Panc1 (cell line): ENCODE measurements at regions not wholly inside any gene's neighbourhood (a gene's known extent, or its start where the extent isn't known, plus 50 kb on each side); places are given as distances from the start of the nearest gene placed in this dataset.

Experiments
- ATAC-seq: fragments of 200-7000 bp; cut with Tn5 transposase; 2 replicates; pipeline ENCODE4 v1.9.1; 2020; ENCODE audit warnings: mild to moderate bottlenecking, moderate library complexity
- BruUV-seq: library from RNA; stranded (reverse); fragments of 400-500 nt; replicated peaks from 2 replicates; lab custom pipeline; 2021; lab: Mats Ljungman, UMichigan
- CTCF ChIA-PET: fragments of 300-600 bp; sonication (Branson Sonifier 250); formaldehyde crosslinking; loops from one replicate; lab custom pipeline; 2022; ENCODE audit warnings: antibody characterized with exemption; lab: Charles Lee
- POLR2A ChIA-PET: fragments of 300-600 bp; sonication (Branson Sonifier 250); formaldehyde crosslinking; loops from one replicate; lab custom pipeline; 2022; ENCODE audit warnings: antibody characterized with exemption; lab: Charles Lee
- DNase-seq: peaks from one replicate; pipeline ENCODE4 v3.0.0-alpha.2; 2010; ENCODE audit warnings: low read depth, low spot score
- H3K27ac ChIP-seq: 2 replicates; pipeline ENCODE4 v1.5.1; 2011; ENCODE audit warnings: mild to moderate bottlenecking, low read length, inconsistent platforms
- H3K27me3 ChIP-seq: fragments of 200-500 bp; sonication (Bioruptor generic); 2 replicates; pipeline ENCODE4 v1.6.0; 2014; ENCODE audit warnings: low read length, inconsistent platforms; ENCODE audit not compliant: control insufficient read depth, insufficient read depth
- H3K36me3 ChIP-seq: fragments of 200-500 bp; sonication (Bioruptor generic); 2 replicates; pipeline ENCODE4 v1.5.1; 2014; ENCODE audit warnings: inconsistent platforms, mild to moderate bottlenecking, low read length, moderate library complexity; ENCODE audit not compliant: control insufficient read depth, insufficient read depth
- H3K4me1 ChIP-seq: 2 replicates; pipeline ENCODE4 v1.5.1; 2011; ENCODE audit warnings: inconsistent platforms, mild to moderate bottlenecking, low read length, moderate library complexity; ENCODE audit not compliant: control insufficient read depth, insufficient read depth
- H3K4me3 ChIP-seq, 2 experiments: 2 replicates each; pipeline ENCODE4 v1.5.1; 2011 to 2012; ENCODE audit warnings: low read depth in 2 of 2, low read length in 2 of 2, mild to moderate bottlenecking in 2 of 2, inconsistent platforms in 1 of 2, moderate library complexity in 1 of 2
- H3K9me3 ChIP-seq: fragments of 200-500 bp; sonication (Bioruptor generic); 2 replicates; pipeline ENCODE4 v1.5.1; 2014; ENCODE audit warnings: low read depth, mild to moderate bottlenecking, inconsistent platforms, low read length, moderate library complexity; ENCODE audit not compliant: control insufficient read depth, insufficient read depth
- CTCF ChIP-seq: fragments of 450-650 bp; IDR thresholded peaks from 2 replicates; pipeline ENCODE4 v1.5.1; 2017; ENCODE audit warnings: mild to moderate bottlenecking
- POLR2AphosphoS5 ChIP-seq: IDR thresholded peaks from 2 replicates; pipeline ENCODE4 v1.6.1; 2012; ENCODE audit warnings: mild to moderate bottlenecking, low read depth, low read length, moderate library complexity
- REST ChIP-seq, 2 experiments: IDR thresholded peaks; 2 replicates each; pipeline ENCODE4 v1.6.1; 2011 to 2012; ENCODE audit warnings: low read depth in 2 of 2, control low read depth in 1 of 2, low read length in 1 of 2, mild to moderate bottlenecking in 1 of 2, moderate library complexity in 1 of 2; ENCODE audit not compliant: insufficient read depth in 1 of 2
- SIN3A ChIP-seq: IDR thresholded peaks from 2 replicates; pipeline ENCODE4 v1.6.1; 2012; ENCODE audit warnings: low read depth, mild to moderate bottlenecking, low read length, moderate library complexity, borderline replicate concordance; ENCODE audit not compliant: insufficient read depth
- TCF7L2 ChIP-seq: IDR thresholded peaks from 2 replicates; pipeline ENCODE4 v1.6.1; 2011; ENCODE audit warnings: mild to moderate bottlenecking, low read depth, low read length, inconsistent platforms
- in situ Hi-C: cut with HindIII; loops from 2 replicates; pipeline ENCODE4 v1.10.0; 2016; ENCODE audit warnings: low sequenced_read_pairs, low pct_unique_long_range_greater_than_20kb
- intact Hi-C: fragments of 100-400 bp; cut with micrococcal nuclease; formaldehyde crosslinking; loops from one replicate; pipeline ENCODE4 v1.10.0; 2022; ENCODE audit not compliant: unreplicated experiment

- ATAC-seq, result no peak
- POLR2A ChIA-PET, result no interaction called here
- Histone ChIP-seq H3K9me3 (no peaks in the 10 kb centered on the region), H3K4me3 (no peak overlapping the region), H3K36me3 (no peaks in the 10 kb centered on the region), H3K4me1 (no peaks in the 10 kb centered on the region), H3K27me3 (no peaks in the 10 kb centered on the region), H3K27ac (no peak overlapping the region)
- DNase-seq, result no peak
- no TSS peak for BruUV-seq
- CTCF ChIA-PET, result no interaction called here
- in situ Hi-C loops (no loop called here), intact Hi-C loops (no loop called here)
- TF ChIP-seq SIN3A (no peak), POLR2AphosphoS5 (no peak), CTCF (no peak), TCF7L2 (no peak), REST (IDR thresholded peaks at IDR 0.05; ENCODE audit: insufficient read depth in 1 of 2, low read depth in 2 of 2, low read length in 1 of 2) (no peak)
Observed at GRCh38 chr3:55409806-55410205, 77.3 kb downstream of the WNT5A start.

- in situ Hi-C loops, result no loop called here
- CTCF ChIA-PET, result no interaction called here
- H3K4me3 ChIP-seq, result no peak overlapping the region
Observed at GRCh38 chr3:55408193-55408826, 78.8 kb downstream of the WNT5A start.

More at GRCh38 chr3:55408193-55408826, 78.8 kb downstream of the WNT5A start:
- intact Hi-C loops, result no loop called here
- no peak for DNase-seq
- Histone ChIP-seq H3K27me3 (no peaks in the 10 kb centered on the region), H3K36me3 (no peaks in the 10 kb centered on the region), H3K9me3 (no peaks in the 10 kb centered on the region), H3K27ac (no peak overlapping the region), H3K4me1 (no peaks in the 10 kb centered on the region)
- no peak for TF ChIP-seq SIN3A
- TF ChIP-seq CTCF, result no peak
- no peak for TF ChIP-seq POLR2AphosphoS5
- no peak for TF ChIP-seq REST (IDR thresholded peaks at IDR 0.05; ENCODE audit: insufficient read depth in 1 of 2, low read depth in 2 of 2, low read length in 1 of 2)
- no peak for TF ChIP-seq TCF7L2
- POLR2A ChIA-PET, result no interaction called here
- no peak for ATAC-seq
- BruUV-seq, result no TSS peak
